Urinary bladder (tissue), 3 donors: ENCODE measurements at regions not wholly inside any gene's neighbourhood (a gene's known extent, or its start where the extent isn't known, plus 50 kb on each side); places are given as distances from the start of the nearest gene placed in this dataset.
"Not testable (repeated sequence)": the region's sequence is repeated elsewhere in the genome, so short reads cannot be mapped to it uniquely, and the experiment has no call there.

Experiments used
- DNase-seq: peaks from one replicate; pipeline ENCODE4 v3.0.0-alpha.2; 2015; ENCODE audit errors: extremely low spot score
- H3K27ac ChIP-seq: one replicate; pipeline ENCODE4 v1.5.1; 2013; ENCODE audit warnings: low read depth, mild to moderate bottlenecking, moderate library complexity
- H3K36me3 ChIP-seq: one replicate; pipeline ENCODE4 v1.6.1; 2013; ENCODE audit warnings: mild to moderate bottlenecking, moderate library complexity; ENCODE audit not compliant: insufficient read depth
- H3K4me1 ChIP-seq: one replicate; pipeline ENCODE4 v1.6.1; 2013; ENCODE audit warnings: mild to moderate bottlenecking, moderate library complexity; ENCODE audit not compliant: insufficient read depth
- H3K4me3 ChIP-seq: one replicate; pipeline ENCODE4 v1.5.1; 2013; ENCODE audit warnings: low read depth, low read length
- WGBS: extraction: QIAGEN DNeasy Blood & Tissue Kit; methylation state at CpG from one replicate; pipeline ENCODE4 v1.1.7; 2013; 5-methylcytosine and 5-hydroxymethylcytosine counted together
- donor health status: healthy with polysubstance abuse.
- donor health status: healthy.

DNA sequence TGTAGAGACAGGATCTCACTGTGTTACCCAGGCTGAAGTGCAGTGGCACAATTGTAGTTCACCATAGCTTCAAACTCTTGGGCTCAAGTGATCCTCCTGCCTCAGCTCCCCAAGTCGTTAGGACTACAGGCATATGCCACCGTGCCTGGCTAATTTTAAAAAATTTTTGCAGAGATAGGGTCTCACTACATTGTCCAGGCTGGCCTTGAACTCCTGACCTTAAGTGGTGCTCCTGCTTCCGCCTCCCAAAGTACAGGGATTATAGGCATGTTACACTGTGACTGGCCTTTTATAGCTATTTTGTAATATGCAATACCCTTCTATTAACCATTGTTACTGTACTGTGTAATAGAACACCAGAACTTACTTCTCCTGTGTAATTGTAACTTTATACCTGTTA is 139.3 kb upstream of the ZNF267 start:
- H3K27ac ChIP-seq, result no peak overlapping the region
- DNase-seq, result no peak
- no peak overlapping the region for H3K4me3 ChIP-seq
- peaks cover 2% of the 10 kb centered on the region for H3K36me3 ChIP-seq
- 98% methylated on average over 3 of the region's 3 CpGs for WGBS
- H3K4me1 ChIP-seq, result no peaks in the 10 kb centered on the region

DNA sequence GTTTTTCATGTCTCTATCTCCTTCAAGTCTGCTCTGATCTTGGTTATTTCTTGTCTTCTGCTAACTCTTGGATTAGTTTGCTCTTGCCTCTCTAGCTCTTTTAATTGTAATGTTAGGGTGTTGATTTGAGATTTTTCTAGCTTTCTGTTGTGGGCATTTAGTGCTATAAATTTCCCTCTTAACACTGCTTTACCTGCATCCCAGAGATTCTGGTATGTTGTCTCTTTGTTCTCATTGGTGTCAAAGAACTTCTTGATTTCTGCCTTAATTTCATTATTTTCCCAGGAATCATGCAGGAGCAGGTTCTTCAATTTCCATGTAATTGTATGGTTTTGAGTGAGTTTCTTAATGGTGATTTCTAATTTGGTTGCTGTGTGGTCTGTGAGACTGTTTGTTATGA is 128.5 kb upstream of the ZNF267 start:
- not testable (repeated sequence) for H3K4me1 ChIP-seq, H3K27ac ChIP-seq, H3K4me3 ChIP-seq, H3K36me3 ChIP-seq, DNase-seq

DNA sequence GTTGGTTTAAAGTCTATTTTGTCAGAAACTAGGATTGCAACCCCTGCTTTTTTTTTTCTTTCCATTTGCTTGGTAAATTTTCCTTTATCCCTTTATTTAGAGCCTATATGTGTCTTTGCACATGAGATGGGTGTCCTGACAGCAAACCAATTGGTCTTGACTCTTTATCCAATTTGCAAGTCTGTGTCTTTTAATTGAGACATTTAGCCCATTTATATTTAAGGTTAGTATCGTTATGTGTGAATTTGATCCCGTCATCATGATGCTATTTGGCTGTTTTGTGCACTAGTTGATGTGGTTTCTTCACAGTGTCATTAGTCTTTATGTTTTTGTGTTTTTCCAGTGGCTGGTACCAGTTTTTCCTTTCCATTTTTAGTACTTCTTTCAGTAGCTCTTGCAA is 127.7 kb upstream of the ZNF267 start:
- Histone ChIP-seq H3K36me3 (no peaks in the 10 kb centered on the region), H3K4me3 (no peak overlapping the region), H3K4me1 (no peaks in the 10 kb centered on the region), H3K27ac (no peak overlapping the region)
- no peak for DNase-seq
- 100% methylated on average over 2 of the region's 2 CpGs for WGBS

DNA sequence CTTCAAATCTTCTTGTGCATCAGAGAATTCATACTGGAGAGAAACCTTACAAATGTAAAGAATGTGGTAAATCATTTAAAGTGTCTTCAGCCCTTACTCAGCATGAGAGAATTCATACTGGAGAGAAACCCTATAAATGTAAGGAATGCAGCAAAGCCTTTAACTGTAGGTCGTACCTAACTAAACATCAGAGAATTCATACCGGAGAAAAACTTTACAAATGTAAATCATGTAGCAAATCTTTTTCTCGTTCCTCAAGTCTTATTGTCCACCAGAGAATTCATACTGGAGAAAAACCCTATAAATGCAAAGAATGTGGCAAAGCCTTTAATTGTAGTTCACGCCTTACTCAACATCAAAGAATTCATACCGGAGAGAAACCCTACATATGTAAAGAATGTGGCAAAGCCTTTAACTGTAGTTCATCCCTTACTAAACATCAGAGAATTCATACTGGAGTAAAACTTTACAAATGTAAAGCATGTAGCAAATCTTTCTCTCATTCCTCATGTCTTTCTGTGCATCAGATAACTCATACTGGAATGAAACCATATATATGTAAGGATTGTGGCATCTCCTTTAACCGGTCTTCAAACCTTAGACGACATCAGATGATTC is 118.5 kb upstream of the ZNF267 start:
- H3K4me3 ChIP-seq, result no peak overlapping the region
- WGBS, result 91% methylated on average over 7 of the region's 7 CpGs
- no peak for DNase-seq
- H3K4me1 ChIP-seq, result no peaks in the 10 kb centered on the region
- no peak overlapping the region for H3K27ac ChIP-seq
- peaks cover 8% of the 10 kb centered on the region for H3K36me3 ChIP-seq

DNA sequence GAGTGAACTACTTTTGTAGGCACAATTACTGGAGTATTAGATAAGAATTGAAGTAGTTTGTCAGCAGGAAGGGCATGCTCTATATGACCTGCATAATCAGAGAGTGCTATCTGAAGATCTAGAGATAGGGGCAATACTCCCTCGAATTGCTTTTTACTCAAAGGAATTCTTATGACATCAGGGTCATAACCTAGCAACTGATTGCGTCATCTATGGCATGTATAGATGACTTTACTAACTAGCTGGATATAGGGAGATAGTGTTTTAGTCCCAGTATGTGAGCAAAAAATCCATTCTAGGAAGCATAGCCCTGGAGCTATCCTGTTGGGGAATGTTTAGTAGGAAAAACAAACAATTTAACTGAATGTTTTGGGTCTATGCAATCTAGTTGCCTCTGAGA is 109.5 kb upstream of the ZNF267 start:
- WGBS, result 95% methylated on average over 2 of the region's 2 CpGs
- H3K27ac ChIP-seq, result no peak overlapping the region
- no peak for DNase-seq
- H3K4me1 ChIP-seq, result no peaks in the 10 kb centered on the region
- no peaks in the 10 kb centered on the region for H3K36me3 ChIP-seq
- H3K4me3 ChIP-seq, result no peak overlapping the region

DNA sequence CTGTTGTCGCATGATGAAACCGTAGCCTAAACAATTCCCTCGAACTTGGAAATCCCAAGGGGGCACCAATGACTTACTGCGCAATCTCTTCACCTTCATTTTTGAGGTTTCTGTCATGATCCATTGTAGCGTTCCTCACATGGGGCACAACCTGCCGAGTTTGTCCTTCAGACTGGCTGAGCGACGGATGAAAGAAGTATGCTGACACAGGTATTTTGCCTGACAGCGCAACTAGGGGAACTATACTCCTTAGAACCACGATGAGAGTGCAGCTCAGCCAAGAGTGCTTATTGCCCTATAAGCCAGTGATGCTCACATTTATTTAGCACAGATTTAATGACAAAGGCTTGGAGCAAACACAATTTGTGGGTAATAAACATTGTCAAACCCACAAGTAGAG is 106.3 kb upstream of the ZNF267 start:
- H3K4me3 ChIP-seq, result no peak overlapping the region
- 93% methylated on average over 10 of the region's 10 CpGs for WGBS
- no peak for DNase-seq
- H3K36me3 ChIP-seq, result no peaks in the 10 kb centered on the region
- no peaks in the 10 kb centered on the region for H3K4me1 ChIP-seq
- H3K27ac ChIP-seq, result no peak overlapping the region

DNA sequence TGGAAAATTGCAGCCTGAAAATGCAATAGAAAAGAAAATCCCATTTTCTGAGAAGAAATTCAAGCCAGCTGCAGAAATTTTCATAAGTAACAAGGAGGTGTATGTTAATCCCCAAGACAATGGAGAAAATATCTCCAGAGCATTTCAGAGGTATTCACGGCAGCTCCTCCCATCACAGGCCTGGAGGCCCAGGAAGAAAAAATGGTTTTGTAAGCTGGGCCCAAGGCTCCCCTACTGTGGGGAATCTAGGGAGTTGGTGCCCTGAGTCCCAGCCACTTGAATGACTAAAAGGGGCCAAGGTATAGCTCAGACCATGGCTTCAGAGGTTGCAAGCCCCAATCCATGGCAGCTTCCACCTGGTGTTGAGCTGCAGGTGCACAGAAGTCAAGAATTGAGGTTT is 93.3 kb upstream of the ZNF267 start:
- Histone ChIP-seq H3K4me3 (no peak overlapping the region), H3K27ac (no peak overlapping the region), H3K4me1 (no peaks in the 10 kb centered on the region), H3K36me3 (no peaks in the 10 kb centered on the region)
- 98% methylated on average over 1 of the region's 1 CpG for WGBS
- no peak for DNase-seq

DNA sequence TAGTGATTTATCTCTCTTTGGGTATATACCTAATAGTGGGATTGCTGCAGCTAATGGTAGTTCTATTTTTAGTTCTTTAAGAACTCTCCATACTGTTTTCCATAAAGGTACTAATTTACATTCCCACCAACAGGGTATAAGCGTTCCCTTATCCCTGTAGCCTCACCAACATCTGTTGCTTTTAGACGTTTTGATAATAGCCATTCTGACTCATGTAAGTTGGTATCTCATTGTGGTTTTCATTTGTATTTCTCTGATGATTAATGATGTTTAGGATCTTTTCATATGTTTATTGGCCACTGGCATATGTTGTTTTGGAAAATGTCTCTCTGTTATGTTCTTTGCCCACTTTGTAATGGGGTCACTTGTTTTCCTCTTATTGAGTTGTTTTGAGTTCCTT is 88.5 kb upstream of the ZNF267 start:
- no peak overlapping the region for H3K4me3 ChIP-seq
- WGBS, result 63% methylated on average over 2 of the region's 2 CpGs
- H3K4me1 ChIP-seq, result no peaks in the 10 kb centered on the region
- no peak for DNase-seq
- no peak overlapping the region for H3K27ac ChIP-seq
- no peaks in the 10 kb centered on the region for H3K36me3 ChIP-seq

DNA sequence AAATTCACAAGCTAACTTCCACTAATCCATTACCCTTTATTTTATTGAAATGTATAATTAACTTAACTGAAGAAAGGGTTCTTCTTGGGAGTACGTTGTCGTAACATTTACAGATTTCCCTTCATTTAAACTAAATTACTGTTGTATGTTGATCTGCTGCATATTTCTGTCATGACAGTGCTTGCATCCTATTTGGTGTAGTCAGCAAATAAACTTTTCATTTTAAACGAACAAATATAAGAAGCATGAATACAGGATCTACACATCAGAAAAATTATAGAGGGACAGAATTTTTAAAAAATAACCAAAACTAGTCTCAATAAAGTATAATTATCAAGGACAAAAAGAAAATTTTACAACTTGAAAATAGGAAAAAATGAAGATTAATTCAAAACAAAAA is 66.5 kb upstream of the ZNF267 start:
- WGBS, result 83% methylated on average over 3 of the region's 3 CpGs
- Histone ChIP-seq H3K4me1 (no peaks in the 10 kb centered on the region), H3K36me3 (no peaks in the 10 kb centered on the region), H3K4me3 (no peak overlapping the region), H3K27ac (no peak overlapping the region)
- no peak for DNase-seq

DNA sequence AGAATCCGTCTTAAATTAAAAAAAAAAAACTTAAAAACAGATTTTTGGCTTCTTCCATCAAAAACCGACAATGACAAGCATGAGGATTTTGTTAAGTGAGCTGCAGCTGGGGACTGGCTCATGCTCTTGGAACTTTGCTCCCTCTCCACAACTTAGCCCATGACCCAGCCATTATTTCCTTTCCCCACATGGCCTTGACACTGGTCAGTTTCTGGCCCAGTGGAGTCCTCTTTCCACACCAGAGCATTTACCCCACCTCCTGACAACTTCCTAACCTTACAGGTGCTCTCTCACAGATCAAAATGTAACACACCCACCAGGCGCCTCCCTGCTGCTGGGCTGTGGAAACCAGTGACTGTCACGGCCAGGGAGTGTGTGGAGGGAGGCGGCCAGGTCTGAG is 62.7 kb upstream of the ZNF267 start:
- no peak for DNase-seq
- Histone ChIP-seq H3K4me1 (no peaks in the 10 kb centered on the region), H3K36me3 (no peaks in the 10 kb centered on the region), H3K4me3 (no peak overlapping the region), H3K27ac (no peak overlapping the region)
- WGBS, result 61% methylated on average over 5 of the region's 5 CpGs

DNA sequence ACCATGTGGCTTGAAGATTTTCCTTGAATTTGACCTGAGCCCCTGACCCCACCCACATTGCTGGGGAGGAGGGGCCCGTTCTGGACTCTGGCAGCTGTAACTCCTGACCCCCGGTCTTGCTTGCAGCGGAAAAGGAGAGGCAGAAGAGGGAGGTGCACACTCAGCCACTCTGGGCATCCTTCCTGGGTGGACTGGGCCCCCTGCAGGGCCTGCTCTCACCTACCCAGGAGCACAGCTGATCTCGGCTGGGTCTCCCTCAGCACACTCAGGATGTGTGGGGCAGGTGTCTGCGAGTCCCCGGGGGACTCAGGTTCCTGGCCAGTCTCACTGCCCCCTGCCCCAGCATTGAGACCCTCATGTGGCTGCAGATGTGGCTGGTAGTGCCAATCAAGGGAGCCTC is 57.5 kb upstream of the ZNF267 start:
- H3K4me3 ChIP-seq, H3K4me1 ChIP-seq, H3K27ac ChIP-seq, H3K36me3 ChIP-seq, DNase-seq: not testable (repeated sequence)
- WGBS, result 69% methylated on average over 3 of the region's 6 CpGs

DNA sequence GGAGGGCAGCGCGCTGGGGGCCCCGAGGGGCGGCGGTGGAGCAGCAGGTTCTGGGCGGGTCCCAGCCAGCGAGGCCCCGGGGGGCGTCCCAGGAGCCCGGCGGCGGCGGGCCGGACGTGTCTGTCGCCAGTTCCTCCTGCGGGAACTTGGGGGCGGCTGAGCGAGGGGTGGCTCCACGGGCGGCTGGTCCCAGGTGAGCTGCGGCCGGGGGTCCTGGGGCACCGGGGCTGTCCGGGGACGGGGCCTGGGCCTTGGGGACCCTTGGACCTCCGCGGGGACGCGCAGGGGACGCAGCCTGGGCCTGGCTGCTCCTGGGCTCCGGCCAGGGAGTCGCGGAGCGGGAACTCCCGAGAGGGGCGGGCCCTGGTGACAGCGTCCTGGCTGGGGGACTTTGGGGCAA is 54.2 kb upstream of the ZNF267 start:
- no peak for DNase-seq
- Histone ChIP-seq H3K27ac (no peak overlapping the region), H3K4me3 (no peak overlapping the region), H3K4me1 (no peaks in the 10 kb centered on the region), H3K36me3 (no peaks in the 10 kb centered on the region)
- WGBS, result 29% methylated on average over 38 of the region's 38 CpGs

DNA sequence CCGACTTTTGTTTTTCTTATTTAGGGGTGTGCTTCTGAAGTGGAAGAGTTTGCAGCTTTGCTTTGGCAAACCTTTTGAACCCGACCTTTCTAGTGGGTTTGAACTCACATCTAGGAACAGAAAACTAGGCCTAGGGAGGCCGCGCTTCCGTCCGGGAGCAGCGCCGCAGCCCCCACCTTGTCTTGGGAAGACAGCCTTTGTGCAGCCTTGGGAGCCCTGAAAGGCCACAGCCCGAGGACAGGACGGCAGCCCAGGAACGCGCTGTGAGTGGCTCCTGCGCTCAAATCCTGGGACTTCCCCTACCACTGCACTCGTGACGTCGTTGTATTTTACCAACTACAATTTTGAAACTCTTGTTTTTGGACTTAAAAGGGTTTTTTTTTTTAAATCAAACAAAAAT is 53.7 kb upstream of the ZNF267 start:
- H3K36me3 ChIP-seq, result no peaks in the 10 kb centered on the region
- no peak overlapping the region for H3K4me3 ChIP-seq
- no peak overlapping the region for H3K27ac ChIP-seq
- DNase-seq, result no peak
- 65% methylated on average over 16 of the region's 16 CpGs for WGBS
- H3K4me1 ChIP-seq, result no peaks in the 10 kb centered on the region
